ENCODE measurements at regions not wholly inside any gene's neighbourhood (a gene's known extent, or its start where the extent isn't known, plus 50 kb on each side); places are given as distances from the start of the nearest gene placed in this dataset.

DNA sequence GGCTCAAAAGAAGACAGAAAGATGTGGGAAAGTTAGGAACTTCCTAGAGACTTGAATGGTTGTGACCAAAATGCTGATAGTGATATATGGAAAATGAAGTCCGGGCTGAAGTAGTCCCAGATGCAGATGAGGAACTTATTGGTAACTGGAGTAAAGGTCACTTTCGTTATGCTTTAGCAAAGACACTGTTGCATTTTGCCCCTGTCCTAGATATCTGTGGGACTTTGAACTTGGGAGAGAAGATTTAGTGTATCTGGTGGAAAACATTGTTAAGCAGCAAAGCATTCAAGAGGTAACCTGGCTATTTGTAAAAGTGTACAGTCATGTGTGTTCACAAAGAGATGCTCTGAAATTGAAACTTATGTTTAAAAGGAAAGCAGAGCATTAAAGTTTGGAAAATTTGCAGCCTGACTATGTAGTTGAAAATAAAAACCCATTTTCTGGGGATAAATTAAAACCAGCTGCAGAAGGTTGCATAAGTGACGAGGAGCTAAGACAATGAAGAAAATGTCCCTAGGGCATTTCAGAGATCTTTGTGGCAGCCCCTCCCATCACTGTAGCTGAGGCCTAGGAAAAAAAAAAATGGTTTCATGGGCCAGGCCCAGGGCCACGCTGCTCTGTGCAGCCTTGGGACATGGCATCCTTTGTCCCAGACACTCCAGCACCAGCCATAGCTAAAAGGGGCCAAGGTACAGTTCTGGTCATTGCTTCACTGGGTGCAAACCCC is 1692.2 kb downstream of the HACE1 start:
- DNase-seq (ENCODE audit: low spot score): no peak
- TF ChIP-seq, protein P1, sequence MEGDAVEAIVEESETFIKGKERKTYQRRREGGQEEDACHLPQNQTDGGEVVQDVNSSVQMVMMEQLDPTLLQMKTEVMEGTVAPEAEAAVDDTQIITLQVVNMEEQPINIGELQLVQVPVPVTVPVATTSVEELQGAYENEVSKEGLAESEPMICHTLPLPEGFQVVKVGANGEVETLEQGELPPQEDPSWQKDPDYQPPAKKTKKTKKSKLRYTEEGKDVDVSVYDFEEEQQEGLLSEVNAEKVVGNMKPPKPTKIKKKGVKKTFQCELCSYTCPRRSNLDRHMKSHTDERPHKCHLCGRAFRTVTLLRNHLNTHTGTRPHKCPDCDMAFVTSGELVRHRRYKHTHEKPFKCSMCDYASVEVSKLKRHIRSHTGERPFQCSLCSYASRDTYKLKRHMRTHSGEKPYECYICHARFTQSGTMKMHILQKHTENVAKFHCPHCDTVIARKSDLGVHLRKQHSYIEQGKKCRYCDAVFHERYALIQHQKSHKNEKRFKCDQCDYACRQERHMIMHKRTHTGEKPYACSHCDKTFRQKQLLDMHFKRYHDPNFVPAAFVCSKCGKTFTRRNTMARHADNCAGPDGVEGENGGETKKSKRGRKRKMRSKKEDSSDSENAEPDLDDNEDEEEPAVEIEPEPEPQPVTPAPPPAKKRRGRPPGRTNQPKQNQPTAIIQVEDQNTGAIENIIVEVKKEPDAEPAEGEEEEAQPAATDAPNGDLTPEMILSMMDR (IDR thresholded peaks at IDR 0.05; ENCODE audit: extremely low read depth, missing control alignments): no peak

DNA sequence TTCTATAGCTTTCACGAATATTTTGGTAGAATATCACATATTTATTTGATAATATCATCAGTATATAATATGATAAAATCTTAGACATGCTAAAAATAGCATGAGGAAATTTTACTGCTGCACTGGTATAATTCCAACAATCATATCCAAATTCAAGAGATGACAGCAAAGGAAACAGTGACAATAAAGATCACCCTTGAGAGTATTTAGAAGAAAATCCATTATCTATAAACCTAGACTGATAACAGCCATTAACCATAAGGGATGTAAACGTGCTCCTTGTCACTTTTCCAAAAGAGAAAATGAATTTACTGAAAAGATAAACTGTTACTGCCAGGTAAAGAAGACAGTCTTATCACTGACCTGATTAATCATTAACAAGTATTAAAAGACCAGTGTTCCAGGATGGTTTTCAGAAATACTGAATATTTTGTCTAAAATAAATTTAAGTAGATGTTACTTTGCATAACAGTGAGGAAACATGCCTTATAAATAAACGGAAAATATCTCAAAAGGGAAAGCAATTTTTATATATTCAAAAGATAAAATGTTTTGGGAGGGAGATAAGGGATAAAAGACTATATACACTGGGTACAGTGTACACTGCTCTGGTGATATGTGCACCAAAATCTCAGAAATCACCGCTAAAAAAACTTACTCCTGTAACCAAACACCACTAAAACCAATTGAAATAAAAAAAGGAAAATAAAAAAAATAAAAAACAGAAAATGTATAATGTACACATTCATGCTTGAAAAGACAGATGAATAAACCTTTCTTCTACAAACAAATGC is 1704.7 kb downstream of the HACE1 start:
- TF ChIP-seq, protein P1 (IDR thresholded peaks at IDR 0.05; ENCODE audit: extremely low read depth, missing control alignments): no peak
- DNase-seq (ENCODE audit: low spot score): no peak

GRCh38 chr6:103153016-103153415 is 1706.7 kb downstream of the HACE1 start:
- TF ChIP-seq, protein P1 (IDR thresholded peaks at IDR 0.05; ENCODE audit: extremely low read depth, missing control alignments): no peak
- DNase-seq (ENCODE audit: low spot score): no peak

- TF ChIP-seq, protein P1 (IDR thresholded peaks at IDR 0.05; ENCODE audit: extremely low read depth, missing control alignments): no peak
- DNase-seq (ENCODE audit: low spot score): no peak
Observed at GRCh38 chr6:103142902-103143301, 1716.8 kb downstream of the HACE1 start.

DNA sequence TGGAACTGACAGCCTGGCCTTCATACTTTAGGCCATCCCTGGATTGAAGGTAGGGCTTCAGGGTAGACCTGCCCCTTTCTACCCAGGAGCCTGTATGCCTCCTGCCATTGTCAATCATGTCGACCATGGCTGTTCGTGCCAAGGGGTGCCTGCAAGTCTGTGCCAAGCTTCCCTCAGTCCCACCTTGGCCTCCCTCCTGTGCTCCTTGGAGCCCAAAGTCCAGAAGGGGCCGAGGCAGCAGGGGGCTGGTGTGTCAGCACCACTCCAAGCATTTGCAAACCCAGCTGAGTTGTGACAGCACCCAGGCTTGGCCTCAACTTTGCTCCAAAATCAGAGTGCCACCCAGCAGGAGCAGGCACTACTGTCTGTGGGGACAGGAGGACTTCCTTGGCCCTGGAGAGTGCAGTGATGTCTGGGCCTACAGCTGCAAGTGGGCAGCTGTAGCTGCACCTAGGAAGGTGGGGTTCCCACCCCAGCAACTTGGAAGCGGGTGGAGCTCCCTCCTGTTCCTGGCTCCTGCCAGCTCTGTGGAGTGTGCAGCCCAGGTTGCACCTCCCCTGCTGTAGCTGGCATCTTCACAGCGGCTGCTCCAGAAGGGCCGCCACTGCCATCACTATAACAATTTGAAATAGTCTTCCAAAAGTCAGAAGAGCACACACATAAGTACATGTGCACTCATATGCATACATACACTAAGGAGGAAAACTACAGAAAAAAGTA is 1719.3 kb downstream of the HACE1 start:
- DNase-seq (ENCODE audit: low spot score): no peak
- TF ChIP-seq, protein P1 (IDR thresholded peaks at IDR 0.05; ENCODE audit: extremely low read depth, missing control alignments): no peak

- DNase-seq (ENCODE audit: low spot score): no peak
Observed at GRCh38 chr6:103139377-103139776, 1720.3 kb downstream of the HACE1 start.

More at GRCh38 chr6:103139377-103139776, 1720.3 kb downstream of the HACE1 start:
- TF ChIP-seq, protein P1 (IDR thresholded peaks at IDR 0.05; ENCODE audit: extremely low read depth, missing control alignments): no peak
